Bronchial epithelial cell (primary cell): ENCODE measurements at regions not wholly inside any gene's neighbourhood (a gene's known extent, or its start where the extent isn't known, plus 50 kb on each side); places are given as distances from the start of the nearest gene placed in this dataset.

Source experiments
- DNase-seq: peaks from one replicate; pipeline ENCODE4 v3.0.0-alpha.2; 2010; ENCODE audit warnings: low read depth
- FAIRE-seq: peaks from 2 replicates; lab custom pipeline; 2011; peaks lifted over from hg19 to GRCh38; lab: Jason Lieb, UNC
- H3K27me3 ChIP-seq: 2 replicates; pipeline ENCODE4 v1.5.1; 2011; ENCODE audit warnings: low read length; ENCODE audit not compliant: control insufficient read depth, insufficient read depth
- H3K36me3 ChIP-seq: 2 replicates; pipeline ENCODE4 v1.5.1; 2011; ENCODE audit warnings: low read length; ENCODE audit not compliant: control insufficient read depth, insufficient read depth
- H3K4me3 ChIP-seq: 2 replicates; pipeline ENCODE4 v1.5.1; 2011; ENCODE audit warnings: mild to moderate bottlenecking, low read depth, low read length, control low read depth
- CTCF ChIP-seq: IDR thresholded peaks from 2 replicates; pipeline ENCODE4 v1.5.1; 2011; ENCODE audit warnings: mild to moderate bottlenecking, moderate library complexity, low read length, control low read depth, inconsistent platforms; ENCODE audit not compliant: insufficient read depth, severe bottlenecking

- Histone ChIP-seq H3K4me3 (no peak overlapping the region), H3K36me3 (no peaks in the 10 kb centered on the region), H3K27me3 (no peaks in the 10 kb centered on the region)
- no peak for DNase-seq
- no peak for FAIRE-seq
- TF ChIP-seq CTCF, result no peak
Observed at GRCh38 chr18:69349912-69350597, 50.6 kb upstream of the DOK6 start.
